ENCODE measurements at regions not wholly inside any gene's neighbourhood (a gene's known extent, or its start where the extent isn't known, plus 50 kb on each side); places are given as distances from the start of the nearest gene placed in this dataset.

DNA sequence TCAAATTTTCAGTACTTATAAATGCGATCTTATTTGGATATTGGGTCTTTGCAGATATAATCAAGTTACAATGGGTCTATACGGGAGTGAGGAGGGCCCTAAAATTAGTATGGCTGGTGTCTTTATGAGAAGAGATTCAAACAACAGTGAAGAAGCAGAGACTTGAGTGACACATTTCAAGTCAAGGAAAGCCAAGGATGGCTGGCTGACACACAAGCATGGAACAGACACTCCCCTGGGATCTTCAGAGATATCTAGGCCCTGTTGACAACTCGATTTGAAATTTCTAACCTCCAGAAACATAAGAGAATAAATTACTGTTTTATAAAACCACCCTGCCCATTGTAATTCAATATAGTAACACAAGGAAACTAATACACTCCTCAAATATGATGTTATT is 1886.0 kb upstream of the PCDH7 start:
- TF ChIP-seq, protein P1, sequence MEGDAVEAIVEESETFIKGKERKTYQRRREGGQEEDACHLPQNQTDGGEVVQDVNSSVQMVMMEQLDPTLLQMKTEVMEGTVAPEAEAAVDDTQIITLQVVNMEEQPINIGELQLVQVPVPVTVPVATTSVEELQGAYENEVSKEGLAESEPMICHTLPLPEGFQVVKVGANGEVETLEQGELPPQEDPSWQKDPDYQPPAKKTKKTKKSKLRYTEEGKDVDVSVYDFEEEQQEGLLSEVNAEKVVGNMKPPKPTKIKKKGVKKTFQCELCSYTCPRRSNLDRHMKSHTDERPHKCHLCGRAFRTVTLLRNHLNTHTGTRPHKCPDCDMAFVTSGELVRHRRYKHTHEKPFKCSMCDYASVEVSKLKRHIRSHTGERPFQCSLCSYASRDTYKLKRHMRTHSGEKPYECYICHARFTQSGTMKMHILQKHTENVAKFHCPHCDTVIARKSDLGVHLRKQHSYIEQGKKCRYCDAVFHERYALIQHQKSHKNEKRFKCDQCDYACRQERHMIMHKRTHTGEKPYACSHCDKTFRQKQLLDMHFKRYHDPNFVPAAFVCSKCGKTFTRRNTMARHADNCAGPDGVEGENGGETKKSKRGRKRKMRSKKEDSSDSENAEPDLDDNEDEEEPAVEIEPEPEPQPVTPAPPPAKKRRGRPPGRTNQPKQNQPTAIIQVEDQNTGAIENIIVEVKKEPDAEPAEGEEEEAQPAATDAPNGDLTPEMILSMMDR (IDR thresholded peaks at IDR 0.05): no peak
- TF ChIP-seq POLR2A (IDR thresholded peaks at IDR 0.05): no peak
- TF ChIP-seq EP300 (IDR thresholded peaks at IDR 0.05): no peak

Data from tibial nerve (tissue), 4 donors.